C4-2B (cell line): ENCODE measurements at regions not wholly inside any gene's neighbourhood (a gene's known extent, or its start where the extent isn't known, plus 50 kb on each side); places are given as distances from the start of the nearest gene placed in this dataset.

Source experiments
- ZFX ChIP-seq: fragments of 450-650 bp; IDR thresholded peaks from 2 replicates; pipeline ENCODE4 v1.6.1; 2017
- TF ChIP-seq, protein P1 (sequence below): fragments of 450-650 bp; conservative IDR thresholded peaks from 2 replicates; pipeline ENCODE4 v1.5.1; 2017; ENCODE audit warnings: mild to moderate bottlenecking

DNA sequence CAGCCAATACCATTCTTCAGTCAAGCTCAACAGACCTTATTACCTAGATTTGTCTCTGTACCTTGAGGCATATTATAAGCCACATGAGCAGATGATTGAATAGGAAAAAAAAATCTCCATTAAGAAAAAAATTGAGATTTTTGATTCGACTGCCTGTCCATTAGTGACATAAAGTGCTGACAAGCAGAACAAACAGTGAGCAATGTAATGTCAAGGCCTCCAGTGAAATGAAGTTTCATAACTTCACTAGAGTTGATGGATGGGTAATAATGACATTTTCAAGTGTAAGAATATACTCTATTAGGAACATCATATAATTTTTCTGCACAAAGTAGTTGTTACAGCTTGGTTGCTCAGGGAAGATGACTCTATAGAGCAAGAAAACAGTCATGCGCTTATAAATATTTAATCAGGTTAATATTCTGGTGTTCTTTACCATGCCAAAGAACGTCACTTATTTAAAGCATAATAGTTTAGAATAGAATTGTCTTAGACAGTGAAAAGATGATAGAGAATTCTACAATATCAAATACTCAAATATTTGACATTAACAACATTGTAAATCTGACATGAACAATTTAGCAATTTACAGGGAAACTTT lies 783.7 kb downstream of the EPHA7 start:
- TF ChIP-seq, protein P1, sequence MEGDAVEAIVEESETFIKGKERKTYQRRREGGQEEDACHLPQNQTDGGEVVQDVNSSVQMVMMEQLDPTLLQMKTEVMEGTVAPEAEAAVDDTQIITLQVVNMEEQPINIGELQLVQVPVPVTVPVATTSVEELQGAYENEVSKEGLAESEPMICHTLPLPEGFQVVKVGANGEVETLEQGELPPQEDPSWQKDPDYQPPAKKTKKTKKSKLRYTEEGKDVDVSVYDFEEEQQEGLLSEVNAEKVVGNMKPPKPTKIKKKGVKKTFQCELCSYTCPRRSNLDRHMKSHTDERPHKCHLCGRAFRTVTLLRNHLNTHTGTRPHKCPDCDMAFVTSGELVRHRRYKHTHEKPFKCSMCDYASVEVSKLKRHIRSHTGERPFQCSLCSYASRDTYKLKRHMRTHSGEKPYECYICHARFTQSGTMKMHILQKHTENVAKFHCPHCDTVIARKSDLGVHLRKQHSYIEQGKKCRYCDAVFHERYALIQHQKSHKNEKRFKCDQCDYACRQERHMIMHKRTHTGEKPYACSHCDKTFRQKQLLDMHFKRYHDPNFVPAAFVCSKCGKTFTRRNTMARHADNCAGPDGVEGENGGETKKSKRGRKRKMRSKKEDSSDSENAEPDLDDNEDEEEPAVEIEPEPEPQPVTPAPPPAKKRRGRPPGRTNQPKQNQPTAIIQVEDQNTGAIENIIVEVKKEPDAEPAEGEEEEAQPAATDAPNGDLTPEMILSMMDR = no peak
- TF ChIP-seq ZFX = no peak
